Right lobe of liver (tissue), 6 donors: ENCODE measurements at regions not wholly inside any gene's neighbourhood (a gene's known extent, or its start where the extent isn't known, plus 50 kb on each side); places are given as distances from the start of the nearest gene placed in this dataset.

Experiments used
- ATAC-seq, 4 donors: fragments of 200-7000 bp; cut with Tn5 transposase; one replicate each; pipeline ENCODE4 v1.9.1; 2020; ENCODE audit warnings: mild to moderate bottlenecking in 4 of 4, moderate library complexity in 4 of 4
- DNase-seq, 3 donors: peaks; one replicate each; pipeline ENCODE4 v3.0.0-alpha.2; 2020
- H3K27ac ChIP-seq, 3 donors: fragments of 200-600 bp; one replicate each; pipeline ENCODE4 v1.8.0; 2022
- H3K27me3 ChIP-seq, 2 donors: fragments of 200-600 bp; one replicate each; pipeline ENCODE4 v1.8.0; 2022
- H3K36me3 ChIP-seq, 4 donors: fragments of 200-600 bp; sonication (generic) in 1 of 4; one replicate each; pipeline versions ENCODE4 v1.5.1 to v1.8.0; 2017 to 2022; ENCODE audit warnings: control low read depth in 1 of 4
- H3K4me1 ChIP-seq, 4 donors: fragments of 200-600 bp; sonication (generic) in 1 of 4; one replicate each; pipeline versions ENCODE4 v1.5.1 to v1.8.0; 2017 to 2022; ENCODE audit warnings: control low read depth in 1 of 4
- H3K4me3 ChIP-seq, 3 donors: fragments of 200-600 bp; one replicate each; pipeline ENCODE4 v1.8.0; 2022
- H3K9me3 ChIP-seq, 4 donors: fragments of 200-600 bp; sonication (generic) in 1 of 4; one replicate each; pipeline versions ENCODE4 v1.5.1 to v1.8.0; 2017 to 2022; ENCODE audit warnings: control low read depth in 1 of 4
- POLR2A ChIP-seq: fragments of 450-650 bp; IDR thresholded peaks from one replicate; pipeline ENCODE4 v1.6.1; 2017; ENCODE audit warnings: antibody characterized with exemption, mild to moderate bottlenecking
- WGBS: methylation state at CpG from one replicate; pipeline ENCODE4 v1.1.6; 2018; ENCODE audit warnings: low coverage, low lambda C conversion rate; ENCODE audit not compliant: insufficient coverage; ENCODE audit errors: missing lambda C conversion rate; 5-methylcytosine and 5-hydroxymethylcytosine counted together
- intact Hi-C, 2 donors: fragments of 100-400 bp; cut with DNase I; formaldehyde crosslinking; loops; one replicate each; pipeline versions ENCODE4 v1.11.2 to v1.14.1; 2022
- TF ChIP-seq, protein P1 (sequence below), 4 donors: fragments of 200-600 bp in 3 of 4; fragments of 450-650 bp in 1 of 4; IDR thresholded peaks; one replicate each; pipeline versions ENCODE4 v1.5.1 to v1.8.0; 2016 to 2022; ENCODE audit warnings: antibody characterized with exemption in 4 of 4, mild to moderate bottlenecking in 2 of 4
- donor health status: DM: no; HTN: yes; CAD: no.
- donor health status: DM: no; HTN: no; CAD: no.
- donor health status: DM: no; HTN: no; CAD: no.
- donor health status: DM: no; HTN: yes; CAD: no.
- donor health status: DM: no; HTN: yes; CAD: no.

DNA sequence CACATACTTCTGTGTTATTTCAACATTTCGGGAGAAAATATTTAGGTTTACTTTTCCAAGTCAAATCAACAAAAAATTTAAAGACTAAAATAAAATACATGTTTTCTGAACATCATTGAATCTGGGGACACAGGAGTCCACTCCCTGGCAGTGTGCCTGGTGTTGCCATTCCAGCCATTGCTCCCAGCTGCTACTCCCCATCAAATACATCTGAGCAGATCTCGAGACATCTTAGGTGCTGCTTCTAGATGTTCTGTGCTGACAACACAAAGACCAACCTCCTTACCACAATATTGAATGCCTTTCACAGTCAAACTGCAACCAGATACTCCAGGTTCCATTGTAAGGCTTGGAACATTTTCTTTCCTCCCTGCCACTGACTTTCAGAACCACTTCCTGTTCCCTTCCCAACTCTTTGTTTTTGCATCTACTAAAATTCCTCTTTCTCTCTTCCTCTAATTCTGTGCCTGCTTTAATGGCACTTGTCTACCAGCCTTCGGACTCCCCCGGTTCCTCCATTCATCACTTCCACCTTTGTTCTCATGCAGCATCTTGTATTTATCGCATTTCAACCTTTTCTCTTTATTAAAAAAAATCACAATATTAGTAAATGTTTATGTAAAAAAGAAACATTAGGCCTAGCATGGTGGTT is 81.1 kb upstream of the SLC4A7 start:
- no peaks in the 10 kb centered on the region for H3K9me3 ChIP-seq
- no peaks in the 10 kb centered on the region for H3K4me1 ChIP-seq
- 86% methylated on average over 5 of the region's 5 CpGs for WGBS
- H3K27me3 ChIP-seq, result no peaks in the 10 kb centered on the region
- H3K4me3 ChIP-seq, result no peak overlapping the region
- intact Hi-C loops, result no loop called here
- TF ChIP-seq POLR2A, result no peak
- TF ChIP-seq, protein P1, sequence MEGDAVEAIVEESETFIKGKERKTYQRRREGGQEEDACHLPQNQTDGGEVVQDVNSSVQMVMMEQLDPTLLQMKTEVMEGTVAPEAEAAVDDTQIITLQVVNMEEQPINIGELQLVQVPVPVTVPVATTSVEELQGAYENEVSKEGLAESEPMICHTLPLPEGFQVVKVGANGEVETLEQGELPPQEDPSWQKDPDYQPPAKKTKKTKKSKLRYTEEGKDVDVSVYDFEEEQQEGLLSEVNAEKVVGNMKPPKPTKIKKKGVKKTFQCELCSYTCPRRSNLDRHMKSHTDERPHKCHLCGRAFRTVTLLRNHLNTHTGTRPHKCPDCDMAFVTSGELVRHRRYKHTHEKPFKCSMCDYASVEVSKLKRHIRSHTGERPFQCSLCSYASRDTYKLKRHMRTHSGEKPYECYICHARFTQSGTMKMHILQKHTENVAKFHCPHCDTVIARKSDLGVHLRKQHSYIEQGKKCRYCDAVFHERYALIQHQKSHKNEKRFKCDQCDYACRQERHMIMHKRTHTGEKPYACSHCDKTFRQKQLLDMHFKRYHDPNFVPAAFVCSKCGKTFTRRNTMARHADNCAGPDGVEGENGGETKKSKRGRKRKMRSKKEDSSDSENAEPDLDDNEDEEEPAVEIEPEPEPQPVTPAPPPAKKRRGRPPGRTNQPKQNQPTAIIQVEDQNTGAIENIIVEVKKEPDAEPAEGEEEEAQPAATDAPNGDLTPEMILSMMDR (IDR thresholded peaks at IDR 0.05), result no peak
- no peaks in the 10 kb centered on the region for H3K36me3 ChIP-seq
- no peak overlapping the region for H3K27ac ChIP-seq
- no peak for DNase-seq
- ATAC-seq, result no peak

DNA sequence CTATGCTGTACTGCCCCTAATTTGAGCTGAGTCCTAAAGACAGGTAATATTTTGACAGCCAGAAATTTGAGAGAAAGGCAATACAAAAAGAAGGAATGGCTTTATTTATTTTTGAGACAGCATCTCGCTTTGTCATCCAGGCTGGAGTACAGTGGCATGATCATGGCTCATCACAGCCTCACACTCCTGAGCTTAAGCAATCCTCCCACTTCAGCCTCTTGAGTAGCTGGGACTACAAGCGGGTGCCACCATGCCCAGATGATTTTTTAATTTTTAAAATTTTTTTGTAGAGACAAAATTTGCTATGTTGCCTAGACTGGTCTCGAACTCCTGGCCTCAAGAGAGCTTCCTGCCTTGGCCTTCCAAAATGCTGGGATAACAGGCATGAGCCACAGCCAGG is 77.4 kb upstream of the SLC4A7 start:
- 93% methylated on average over 3 of the region's 3 CpGs for whole genome bisulfite sequencing
- TF ChIP-seq, protein P1 (IDR thresholded peaks at IDR 0.05), result no peak
- TF ChIP-seq POLR2A, result no peak
- Histone ChIP-seq H3K27me3 (no peaks in the 10 kb centered on the region), H3K36me3 (no peaks in the 10 kb centered on the region), H3K27ac (no peak overlapping the region), H3K9me3 (no peaks in the 10 kb centered on the region), H3K4me1 (no peaks in the 10 kb centered on the region), H3K4me3 (no peak overlapping the region)
- intact Hi-C loops, result no loop called here
- DNase-seq, result no peak
- ATAC-seq, result no peak

DNA sequence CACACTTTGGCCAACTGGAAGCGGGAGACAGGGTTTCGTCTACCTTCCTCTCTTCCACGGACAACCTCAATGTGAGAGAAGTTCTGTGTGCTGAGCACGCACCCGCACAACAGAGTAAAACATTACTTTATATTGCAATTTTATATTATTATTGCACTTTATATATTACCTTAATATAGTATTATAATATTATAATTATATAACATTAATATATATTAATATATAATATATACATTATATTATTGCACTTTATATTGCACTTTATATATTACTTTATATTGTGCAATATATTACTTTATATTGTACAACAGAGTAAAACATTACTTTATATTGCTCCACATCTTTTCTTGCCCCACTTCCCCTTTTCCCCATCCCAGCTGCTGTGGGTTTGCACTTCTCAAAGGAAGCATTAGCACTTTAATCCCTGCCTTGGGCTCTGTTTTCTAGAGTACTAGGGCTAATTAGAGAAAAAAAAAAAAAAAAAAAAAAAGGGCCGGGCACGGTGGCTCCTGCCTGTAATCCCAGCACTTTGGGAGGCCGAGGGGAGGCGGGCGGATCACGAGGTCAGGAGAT is 76.4 kb upstream of the SLC4A7 start:
- H3K9me3 ChIP-seq, result no peaks in the 10 kb centered on the region
- H3K4me3 ChIP-seq, result no peak overlapping the region
- TF ChIP-seq, protein P1 (IDR thresholded peaks at IDR 0.05), result no peak
- TF ChIP-seq POLR2A, result no peak
- H3K4me1 ChIP-seq, result no peaks in the 10 kb centered on the region
- 80% methylated on average over 11 of the region's 11 CpGs for whole genome bisulfite sequencing
- ATAC-seq, result no peak
- intact Hi-C loops, result no loop called here
- H3K27ac ChIP-seq, result no peak overlapping the region
- no peaks in the 10 kb centered on the region for H3K27me3 ChIP-seq
- no peak for DNase-seq
- H3K36me3 ChIP-seq, result no peaks in the 10 kb centered on the region

DNA sequence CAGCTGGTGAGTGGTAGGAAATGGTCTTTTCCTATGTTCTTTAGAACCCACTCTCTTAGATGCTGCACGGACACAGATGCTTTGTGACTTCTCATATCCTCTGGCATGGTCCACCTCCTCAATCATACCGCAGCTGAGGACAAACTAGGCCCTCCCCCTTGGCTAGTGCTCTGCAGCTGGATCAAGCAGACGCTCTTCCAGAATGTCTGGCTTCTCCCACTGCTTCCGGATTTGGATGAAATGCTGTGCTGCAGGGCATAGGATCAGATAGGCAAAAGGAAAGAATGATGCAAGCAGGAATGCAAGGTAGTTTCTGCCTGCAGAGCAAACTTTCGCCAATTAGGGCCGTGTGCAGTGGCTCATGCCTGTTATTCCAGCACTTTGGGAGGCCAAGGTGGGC is 75.7 kb upstream of the SLC4A7 start:
- H3K27me3 ChIP-seq, result no peaks in the 10 kb centered on the region
- TF ChIP-seq POLR2A, result no peak
- TF ChIP-seq, protein P1 (IDR thresholded peaks at IDR 0.05), result no peak
- no peak overlapping the region for H3K27ac ChIP-seq
- peak in 3 of 4 donors; percentile 17 to 75 (median 57) for ATAC-seq
- H3K36me3 ChIP-seq, result no peaks in the 10 kb centered on the region
- no peaks in the 10 kb centered on the region for H3K9me3 ChIP-seq
- no peak for DNase-seq
- intact Hi-C loops, result no loop called here
- H3K4me1 ChIP-seq, result no peaks in the 10 kb centered on the region
- no peak overlapping the region for H3K4me3 ChIP-seq
- 61% methylated on average over 4 of the region's 6 CpGs for WGBS
